ENCODE measurements at regions not wholly inside any gene's neighbourhood (a gene's known extent, or its start where the extent isn't known, plus 50 kb on each side); places are given as distances from the start of the nearest gene placed in this dataset.
A peak's percentile ranks its signal among the peaks of the same experiment; 100 is the strongest.

GRCh38 chr6:113594726-113595125 is 262.4 kb upstream of the MARCKS start:
- no peak overlapping the region for H3K9ac ChIP-seq (ENCODE audit: insufficient read length)
- TF ChIP-seq POLR2AphosphoS5 (IDR thresholded peaks at IDR 0.05; ENCODE audit: borderline replicate concordance, low read depth, low read length) = no peak
- no peak for TF ChIP-seq FOXP2 (optimal IDR thresholded peaks at IDR 0.05; ENCODE audit: control extremely low read depth, extremely low read length, insufficient read depth)
- TF ChIP-seq EZH2 (IDR thresholded peaks at IDR 0.05) = no peak
- no peak for DNase-seq (ENCODE audit: low read depth, low spot score)

GRCh38 chr6:113595911-113596376 is 261.2 kb upstream of the MARCKS start:
- DNase-seq (ENCODE audit: low read depth, low spot score) = no peak
- H3K9ac ChIP-seq (ENCODE audit: insufficient read length) = peak overlapping the region; percentile 11
- H3K36me3 ChIP-seq (ENCODE audit: insufficient read depth, low read length) = no peaks in the 10 kb centered on the region
- H3K9me3 ChIP-seq (ENCODE audit: low read depth, low read length) = no peaks in the 10 kb centered on the region
- peak overlapping the region; percentile 24; the same call in 1 of the 2 replicates for H3K4me3 ChIP-seq
- TF ChIP-seq FOXP2 (optimal IDR thresholded peaks at IDR 0.05; ENCODE audit: control extremely low read depth, extremely low read length, insufficient read depth) (no peak), EZH2 (IDR thresholded peaks at IDR 0.05) (no peak), POLR2AphosphoS5 (IDR thresholded peaks at IDR 0.05; ENCODE audit: borderline replicate concordance, low read depth, low read length) (no peak)
- H3K27ac ChIP-seq = peak overlapping the region; percentile 83

More at GRCh38 chr6:113594726-113595125, 262.4 kb upstream of the MARCKS start:
- Histone ChIP-seq H3K27ac (no peak overlapping the region), H3K9me3 (ENCODE audit: low read depth, low read length) (no peaks in the 10 kb centered on the region), H3K36me3 (ENCODE audit: insufficient read depth, low read length) (no peaks in the 10 kb centered on the region), H3K4me3 (no peak overlapping the region)

GRCh38 chr6:113596387-113597230 is 260.5 kb upstream of the MARCKS start:
- H3K27ac ChIP-seq = peak overlapping the region; percentile 83; the same call in 1 of the 2 replicates
- H3K36me3 ChIP-seq (ENCODE audit: insufficient read depth, low read length) = no peaks in the 10 kb centered on the region
- H3K9ac ChIP-seq (ENCODE audit: insufficient read length) = peak overlapping the region; percentile 39
- H3K9me3 ChIP-seq (ENCODE audit: low read depth, low read length) = no peaks in the 10 kb centered on the region
- DNase-seq (ENCODE audit: low read depth, low spot score) = no peak
- no peak for TF ChIP-seq EZH2 (IDR thresholded peaks at IDR 0.05)
- no peak overlapping the region for H3K4me3 ChIP-seq

- TF ChIP-seq POLR2AphosphoS5 (IDR thresholded peaks at IDR 0.05; ENCODE audit: borderline replicate concordance, low read depth, low read length) (no peak), FOXP2 (optimal IDR thresholded peaks at IDR 0.05; ENCODE audit: control extremely low read depth, extremely low read length, insufficient read depth) (no peak), EZH2 (IDR thresholded peaks at IDR 0.05) (no peak)
- no peak for DNase-seq (ENCODE audit: low read depth, low spot score)
- Histone ChIP-seq H3K27ac (no peak overlapping the region), H3K4me3 (no peak overlapping the region), H3K36me3 (ENCODE audit: insufficient read depth, low read length) (no peaks in the 10 kb centered on the region), H3K9ac (ENCODE audit: insufficient read length) (no peak overlapping the region), H3K9me3 (ENCODE audit: low read depth, low read length) (no peaks in the 10 kb centered on the region)
Observed at GRCh38 chr6:113597231-113597583, 259.9 kb upstream of the MARCKS start.

GRCh38 chr6:113598786-113599185 is 258.4 kb upstream of the MARCKS start:
- no peak for DNase-seq (ENCODE audit: low read depth, low spot score)

GRCh38 chr6:113599444-113599843 is 257.7 kb upstream of the MARCKS start:
- no peaks in the 10 kb centered on the region for H3K36me3 ChIP-seq (ENCODE audit: insufficient read depth, low read length)
- H3K27ac ChIP-seq = no peak overlapping the region
- no peak for DNase-seq (ENCODE audit: low read depth, low spot score)
- TF ChIP-seq EZH2 (IDR thresholded peaks at IDR 0.05) = no peak
- TF ChIP-seq FOXP2 (optimal IDR thresholded peaks at IDR 0.05; ENCODE audit: control extremely low read depth, extremely low read length, insufficient read depth) = no peak
- no peak for TF ChIP-seq POLR2AphosphoS5 (IDR thresholded peaks at IDR 0.05; ENCODE audit: borderline replicate concordance, low read depth, low read length)
- H3K4me3 ChIP-seq = no peak overlapping the region
- H3K9ac ChIP-seq (ENCODE audit: insufficient read length) = no peak overlapping the region
- H3K9me3 ChIP-seq (ENCODE audit: low read depth, low read length) = no peaks in the 10 kb centered on the region

More at GRCh38 chr6:113598786-113599185, 258.4 kb upstream of the MARCKS start:
- Histone ChIP-seq H3K9me3 (ENCODE audit: low read depth, low read length) (no peaks in the 10 kb centered on the region), H3K4me3 (no peak overlapping the region), H3K36me3 (ENCODE audit: insufficient read depth, low read length) (no peaks in the 10 kb centered on the region), H3K9ac (ENCODE audit: insufficient read length) (no peak overlapping the region), H3K27ac (no peak overlapping the region)
- no peak for TF ChIP-seq FOXP2 (optimal IDR thresholded peaks at IDR 0.05; ENCODE audit: control extremely low read depth, extremely low read length, insufficient read depth)
- no peak for TF ChIP-seq EZH2 (IDR thresholded peaks at IDR 0.05)

- H3K9ac ChIP-seq (ENCODE audit: insufficient read length) = no peak overlapping the region
- H3K9me3 ChIP-seq (ENCODE audit: low read depth, low read length) = no peaks in the 10 kb centered on the region
- DNase-seq (ENCODE audit: low read depth, low spot score) = no peak
- TF ChIP-seq POLR2AphosphoS5 (IDR thresholded peaks at IDR 0.05; ENCODE audit: borderline replicate concordance, low read depth, low read length) (no peak), EZH2 (IDR thresholded peaks at IDR 0.05) (no peak), FOXP2 (optimal IDR thresholded peaks at IDR 0.05; ENCODE audit: control extremely low read depth, extremely low read length, insufficient read depth) (no peak)
- H3K27ac ChIP-seq = no peak overlapping the region
- no peaks in the 10 kb centered on the region for H3K36me3 ChIP-seq (ENCODE audit: insufficient read depth, low read length)
- H3K4me3 ChIP-seq = no peak overlapping the region
Observed at GRCh38 chr6:113600551-113601339, 256.4 kb upstream of the MARCKS start.

- Histone ChIP-seq H3K36me3 (ENCODE audit: insufficient read depth, low read length) (no peaks in the 10 kb centered on the region), H3K4me3 (no peak overlapping the region), H3K9me3 (ENCODE audit: low read depth, low read length) (peaks cover 4% of the 10 kb centered on the region; the same call in 1 of the 2 replicates), H3K9ac (ENCODE audit: insufficient read length) (no peak overlapping the region), H3K27ac (no peak overlapping the region)
- TF ChIP-seq EZH2 (IDR thresholded peaks at IDR 0.05) (no peak), FOXP2 (optimal IDR thresholded peaks at IDR 0.05; ENCODE audit: control extremely low read depth, extremely low read length, insufficient read depth) (no peak), POLR2AphosphoS5 (IDR thresholded peaks at IDR 0.05; ENCODE audit: borderline replicate concordance, low read depth, low read length) (no peak)
- DNase-seq (ENCODE audit: low read depth, low spot score) = no peak
Observed at GRCh38 chr6:113607821-113608545, 249.2 kb upstream of the MARCKS start.

Data from SK-N-MC (cell line).